Stimulated activated CD8-positive, alpha-beta memory T cell treated with anti-CD3 and anti-CD28 coated beads, Interleukin-15, amount 100 ng/mL, for 24 hours (primary cell): ENCODE measurements at regions not wholly inside any gene's neighbourhood (a gene's known extent, or its start where the extent isn't known, plus 50 kb on each side); places are given as distances from the start of the nearest gene placed in this dataset.

Experiments
- DNase-seq: peaks from one replicate; pipeline ENCODE4 v3.0.0-alpha.2; 2020; ENCODE audit warnings: low read depth

GRCh38 chr16:85561248-85562092 is 51.7 kb upstream of the GSE1 start:
- no peak for DNase-seq

GRCh38 chr16:85562093-85562786 is 50.9 kb upstream of the GSE1 start:
- no peak for DNase-seq

- DNase-seq, result no peak
Measured at GRCh38 chr16:85563034-85563433, 50.1 kb upstream of the GSE1 start.
